H9 (cell line): ENCODE measurements at regions not wholly inside any gene's neighbourhood (a gene's known extent, or its start where the extent isn't known, plus 50 kb on each side); places are given as distances from the start of the nearest gene placed in this dataset.

Experiments used
- DNase-seq: peaks from one replicate; pipeline ENCODE4 v3.0.0-alpha.2; 2017
- H2AFZ ChIP-seq: one replicate; pipeline ENCODE4 v1.6.1; 2013; ENCODE audit warnings: mild to moderate bottlenecking, low read length, control low read depth, moderate library complexity
- H2AK5ac ChIP-seq: 2 replicates; pipeline ENCODE4 v1.6.1; 2013; ENCODE audit warnings: low read length, control low read depth, mixed read lengths; ENCODE audit not compliant: insufficient read length
- H2BK120ac ChIP-seq: one replicate; pipeline ENCODE4 v1.6.1; 2013; ENCODE audit warnings: low read depth, mild to moderate bottlenecking, low read length, control low read depth, inconsistent platforms; ENCODE audit not compliant: poor library complexity, severe bottlenecking
- H2BK12ac ChIP-seq: 2 replicates; pipeline ENCODE4 v1.6.1; 2013; ENCODE audit warnings: low read length, control low read depth, mixed read lengths, low read depth; ENCODE audit not compliant: insufficient read length
- H2BK15ac ChIP-seq: 2 replicates; pipeline ENCODE4 v1.6.1; 2013; ENCODE audit warnings: low read depth, low read length, control low read depth
- H2BK20ac ChIP-seq: one replicate; pipeline ENCODE4 v1.6.1; 2013; ENCODE audit warnings: low read depth, mild to moderate bottlenecking, low read length, control low read depth, inconsistent platforms; ENCODE audit not compliant: poor library complexity, severe bottlenecking
- H2BK5ac ChIP-seq: 2 replicates; pipeline ENCODE4 v1.6.1; 2013; ENCODE audit warnings: low read length, control low read depth, mixed read lengths; ENCODE audit not compliant: insufficient read length
- H3K14ac ChIP-seq: 2 replicates; pipeline ENCODE4 v1.6.1; 2013; ENCODE audit warnings: low read length, control low read depth; ENCODE audit not compliant: insufficient read depth
- H3K18ac ChIP-seq: 2 replicates; pipeline ENCODE4 v1.6.1; 2013; ENCODE audit warnings: low read depth, mild to moderate bottlenecking, mixed read lengths, low read length, control low read depth; ENCODE audit not compliant: insufficient read length
- H3K23ac ChIP-seq: 2 replicates; pipeline ENCODE4 v1.6.1; 2013; ENCODE audit warnings: low read length, control low read depth, mixed read lengths, low read depth; ENCODE audit not compliant: insufficient read length
- H3K23me2 ChIP-seq: 2 replicates; pipeline ENCODE4 v1.6.1; 2013; ENCODE audit warnings: low read depth, mild to moderate bottlenecking, mixed read lengths, low read length, control low read depth; ENCODE audit not compliant: insufficient read length, poor library complexity, severe bottlenecking
- H3K27ac ChIP-seq: 2 replicates; pipeline ENCODE4 v1.5.1; 2013; ENCODE audit warnings: low read length, control low read depth, mixed read lengths, low read depth; ENCODE audit not compliant: insufficient read length
- H3K27me3 ChIP-seq: 2 replicates; pipeline ENCODE4 v1.6.1; 2013; ENCODE audit warnings: low read length, control low read depth, inconsistent platforms; ENCODE audit not compliant: insufficient read depth
- H3K4ac ChIP-seq: 2 replicates; pipeline ENCODE4 v1.6.1; 2013; ENCODE audit warnings: low read depth, mild to moderate bottlenecking, control low read depth, inconsistent platforms, low read length, moderate library complexity
- H3K4me1 ChIP-seq: 2 replicates; pipeline ENCODE4 v1.6.1; 2013; ENCODE audit warnings: low read length, control low read depth, inconsistent platforms; ENCODE audit not compliant: insufficient read depth
- H3K4me2 ChIP-seq: 2 replicates; pipeline ENCODE4 v1.6.1; 2013; ENCODE audit warnings: low read length, control low read depth, mixed read lengths; ENCODE audit not compliant: insufficient read length, insufficient read depth
- H3K56ac ChIP-seq: 2 replicates; pipeline ENCODE4 v1.6.1; 2013; ENCODE audit warnings: low read depth, mild to moderate bottlenecking, mixed read lengths, low read length, control low read depth; ENCODE audit not compliant: insufficient read length
- H3K79me1 ChIP-seq: 2 replicates; pipeline ENCODE4 v1.6.1; 2013; ENCODE audit warnings: low read depth, mild to moderate bottlenecking, moderate library complexity, low read length, control low read depth, inconsistent platforms; ENCODE audit not compliant: insufficient read depth, poor library complexity, severe bottlenecking
- H3K79me2 ChIP-seq: 2 replicates; pipeline ENCODE4 v1.6.1; 2013; ENCODE audit warnings: low read length, control low read depth, inconsistent platforms; ENCODE audit not compliant: insufficient read depth
- H3K9ac ChIP-seq: 2 replicates; pipeline ENCODE4 v1.6.1; 2013; ENCODE audit warnings: low read length, control low read depth, mixed read lengths; ENCODE audit not compliant: insufficient read length; ENCODE audit errors: extremely low read depth
- H3K9me3 ChIP-seq: one replicate; pipeline ENCODE4 v1.6.1; 2013; ENCODE audit warnings: low read depth, low read length, inconsistent platforms; ENCODE audit not compliant: control insufficient read depth
- H3T11ph ChIP-seq: one replicate; pipeline ENCODE4 v1.6.1; 2013; ENCODE audit warnings: mild to moderate bottlenecking, low read length, control low read depth, inconsistent platforms
- H4K20me1 ChIP-seq: one replicate; pipeline ENCODE4 v1.6.1; 2013; ENCODE audit not compliant: control insufficient read depth, insufficient read length, insufficient read depth
- H4K5ac ChIP-seq: 2 replicates; pipeline ENCODE4 v1.6.1; 2013; ENCODE audit warnings: low read depth, mild to moderate bottlenecking, mixed read lengths, low read length, control low read depth; ENCODE audit not compliant: insufficient read length
- H4K8ac ChIP-seq: replicated peaks from 2 replicates; pipeline ENCODE4 v1.6.1; 2013; ENCODE audit warnings: low read length, control low read depth, mixed read lengths, low read depth; ENCODE audit not compliant: insufficient read length
- H4K91ac ChIP-seq: 2 replicates; pipeline ENCODE4 v1.6.1; 2013; ENCODE audit warnings: low read depth, mild to moderate bottlenecking, moderate library complexity, mixed read lengths, low read length, control low read depth; ENCODE audit not compliant: insufficient read length
- H3K27ac Mint-ChIP-seq, 3 experiments: 2 replicates in 2 of 3; 3 replicates in 1 of 3; pipeline ENCODE4 v1.8.0; 2020 to 2021; ENCODE audit warnings: mixed read lengths in 3 of 3, mild to moderate bottlenecking in 1 of 3, moderate library complexity in 1 of 3
- H3K27me3 Mint-ChIP-seq: 2 replicates; pipeline ENCODE4 v1.8.0; 2021; ENCODE audit warnings: low read depth, mild to moderate bottlenecking, moderate library complexity, mixed read lengths
- H3K36me3 Mint-ChIP-seq, 3 experiments: 2 replicates in 2 of 3; 3 replicates in 1 of 3; pipeline ENCODE4 v1.8.0; 2020 to 2021; ENCODE audit warnings: low read depth in 3 of 3, mixed read lengths in 3 of 3; ENCODE audit not compliant: insufficient read depth in 1 of 3
- H3K4me1 Mint-ChIP-seq, 2 experiments: 2 replicates each; pipeline ENCODE4 v1.8.0; 2020; ENCODE audit warnings: mixed read lengths in 2 of 2
- H3K4me3 Mint-ChIP-seq, 2 experiments: 2 replicates in 1 of 2; 3 replicates in 1 of 2; pipeline ENCODE4 v1.8.0; 2020 to 2021; ENCODE audit warnings: mild to moderate bottlenecking in 2 of 2, mixed read lengths in 2 of 2, moderate library complexity in 1 of 2
- H3K9me3 Mint-ChIP-seq, 2 experiments: 2 replicates in 1 of 2; 3 replicates in 1 of 2; pipeline ENCODE4 v1.8.0; 2020; ENCODE audit warnings: mild to moderate bottlenecking in 2 of 2, mixed read lengths in 2 of 2, moderate library complexity in 1 of 2
- WGBS: extraction: QIAGEN DNeasy Blood & Tissue Kit; methylation state at CpG from one replicate; pipeline ENCODE4 v1.1.7; 2013; ENCODE audit warnings: missing lambda C conversion rate, low lambda C conversion rate, mixed read lengths; ENCODE audit not compliant: insufficient read length; ENCODE audit errors: extremely low coverage; 5-methylcytosine and 5-hydroxymethylcytosine counted together
- TF ChIP-seq, protein P1 (sequence below): fragments of 200-600 bp; sonication (generic); conservative IDR thresholded peaks from 3 replicates; pipeline ENCODE4 v1.8.0; 2021; ENCODE audit warnings: antibody characterized with exemption, mild to moderate bottlenecking

DNA sequence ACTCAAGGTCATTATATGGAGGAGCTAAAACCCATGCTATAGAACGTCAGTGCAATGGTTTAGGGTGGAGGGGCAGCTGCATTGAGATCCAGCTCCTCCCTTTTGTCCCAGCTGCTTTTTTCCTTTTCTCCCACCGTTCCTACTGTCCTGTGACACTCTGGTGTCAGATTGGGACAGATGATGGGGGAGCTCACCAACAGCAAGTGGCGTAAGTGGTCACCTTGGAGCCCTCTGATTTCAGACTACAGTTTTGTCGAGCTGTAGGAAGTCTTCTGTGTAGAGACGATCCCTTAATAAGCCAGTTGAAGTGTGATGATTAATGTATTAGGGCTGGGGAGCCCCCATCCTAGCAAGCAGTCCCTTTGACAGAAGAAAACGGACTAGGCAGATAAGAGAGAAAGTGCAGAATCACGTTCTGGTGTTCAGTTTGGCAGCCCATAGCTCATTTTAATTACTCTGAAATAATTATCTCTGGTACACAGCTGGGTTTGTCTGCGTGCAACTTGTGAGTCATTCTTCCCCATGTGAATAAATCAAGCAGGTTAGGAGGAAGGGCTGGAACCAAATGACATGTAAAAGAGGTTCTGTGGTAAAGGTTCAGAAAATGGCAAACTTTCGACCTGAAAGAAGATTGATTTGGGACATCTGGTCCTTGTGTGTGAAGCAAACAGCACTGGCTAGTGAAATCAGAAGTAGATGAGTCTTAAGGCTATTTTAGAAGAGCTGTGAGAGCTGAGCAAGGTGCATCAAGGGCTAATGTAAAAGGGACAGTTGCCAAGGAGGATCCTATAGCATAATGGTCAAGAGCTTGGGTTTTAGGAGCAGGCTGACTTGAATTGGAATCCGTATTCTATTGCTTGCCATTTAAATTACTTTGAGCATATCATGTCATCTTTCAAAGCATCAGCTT lies 241.4 kb downstream of the EDEM1 start:
- WGBS = no CpG with 5 or more reads among the region's 10 CpGs
- no peaks in the 10 kb centered on the region for H3K79me1 ChIP-seq

More for the DNA sequence above, 241.4 kb downstream of the EDEM1 start:
- Histone ChIP-seq H2AK5ac (no peak overlapping the region), H3K23me2 (no peaks in the 10 kb centered on the region), H3T11ph (no peak overlapping the region), H4K5ac (no peak overlapping the region), H2AFZ (no peak overlapping the region), H2BK120ac (no peak overlapping the region), H3K4me1 (no peaks in the 10 kb centered on the region), H3K4me2 (no peak overlapping the region), H4K91ac (no peak overlapping the region), H3K27ac (no peak overlapping the region), H3K27me3 (no peaks in the 10 kb centered on the region), H3K56ac (no peak overlapping the region), H4K8ac (no peak overlapping the region), H3K14ac (no peak overlapping the region), H2BK12ac (no peak overlapping the region), H3K79me2 (no peaks in the 10 kb centered on the region), H3K4ac (no peak overlapping the region), H3K9ac (no peak overlapping the region), H2BK20ac (no peak overlapping the region), H2BK15ac (no peak overlapping the region), H3K18ac (no peak overlapping the region), H2BK5ac (no peak overlapping the region), H3K9me3 (no peaks in the 10 kb centered on the region), H3K23ac (no peak overlapping the region), H4K20me1 (no peaks in the 10 kb centered on the region)
- no peak overlapping the region for H3K4me3 Mint-ChIP-seq
- no peaks in the 10 kb centered on the region; a peak in 3 of 5 replicates for H3K9me3 Mint-ChIP-seq
- H3K27me3 Mint-ChIP-seq = peaks cover 3% of the 10 kb centered on the region
- H3K36me3 Mint-ChIP-seq = no peaks in the 10 kb centered on the region; a peak in 1 of 7 replicates
- no peak overlapping the region for H3K27ac Mint-ChIP-seq
- TF ChIP-seq, protein P1, sequence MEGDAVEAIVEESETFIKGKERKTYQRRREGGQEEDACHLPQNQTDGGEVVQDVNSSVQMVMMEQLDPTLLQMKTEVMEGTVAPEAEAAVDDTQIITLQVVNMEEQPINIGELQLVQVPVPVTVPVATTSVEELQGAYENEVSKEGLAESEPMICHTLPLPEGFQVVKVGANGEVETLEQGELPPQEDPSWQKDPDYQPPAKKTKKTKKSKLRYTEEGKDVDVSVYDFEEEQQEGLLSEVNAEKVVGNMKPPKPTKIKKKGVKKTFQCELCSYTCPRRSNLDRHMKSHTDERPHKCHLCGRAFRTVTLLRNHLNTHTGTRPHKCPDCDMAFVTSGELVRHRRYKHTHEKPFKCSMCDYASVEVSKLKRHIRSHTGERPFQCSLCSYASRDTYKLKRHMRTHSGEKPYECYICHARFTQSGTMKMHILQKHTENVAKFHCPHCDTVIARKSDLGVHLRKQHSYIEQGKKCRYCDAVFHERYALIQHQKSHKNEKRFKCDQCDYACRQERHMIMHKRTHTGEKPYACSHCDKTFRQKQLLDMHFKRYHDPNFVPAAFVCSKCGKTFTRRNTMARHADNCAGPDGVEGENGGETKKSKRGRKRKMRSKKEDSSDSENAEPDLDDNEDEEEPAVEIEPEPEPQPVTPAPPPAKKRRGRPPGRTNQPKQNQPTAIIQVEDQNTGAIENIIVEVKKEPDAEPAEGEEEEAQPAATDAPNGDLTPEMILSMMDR = no peak
- no peak for DNase-seq
- peaks cover 4 to 8% of the 10 kb centered on the region in 2 experiments; a peak in 3 of 4 replicates for H3K4me1 Mint-ChIP-seq
